C4-2B (cell line): ENCODE measurements at regions not wholly inside any gene's neighbourhood (a gene's known extent, or its start where the extent isn't known, plus 50 kb on each side); places are given as distances from the start of the nearest gene placed in this dataset.

Experiments
- CTCF ChIP-seq: fragments of 450-650 bp; conservative IDR thresholded peaks from 2 replicates; pipeline ENCODE4 v1.5.1; 2017; ENCODE audit warnings: mild to moderate bottlenecking
- ZFX ChIP-seq: fragments of 450-650 bp; IDR thresholded peaks from 2 replicates; pipeline ENCODE4 v1.6.1; 2017

- TF ChIP-seq CTCF: no peak
- TF ChIP-seq ZFX: no peak
These were observed 238.7 kb upstream of the POGK start for GRCh38 chr1:166600574-166600973.
